ENCODE measurements at regions not wholly inside any gene's neighbourhood (a gene's known extent, or its start where the extent isn't known, plus 50 kb on each side); places are given as distances from the start of the nearest gene placed in this dataset.

DNA sequence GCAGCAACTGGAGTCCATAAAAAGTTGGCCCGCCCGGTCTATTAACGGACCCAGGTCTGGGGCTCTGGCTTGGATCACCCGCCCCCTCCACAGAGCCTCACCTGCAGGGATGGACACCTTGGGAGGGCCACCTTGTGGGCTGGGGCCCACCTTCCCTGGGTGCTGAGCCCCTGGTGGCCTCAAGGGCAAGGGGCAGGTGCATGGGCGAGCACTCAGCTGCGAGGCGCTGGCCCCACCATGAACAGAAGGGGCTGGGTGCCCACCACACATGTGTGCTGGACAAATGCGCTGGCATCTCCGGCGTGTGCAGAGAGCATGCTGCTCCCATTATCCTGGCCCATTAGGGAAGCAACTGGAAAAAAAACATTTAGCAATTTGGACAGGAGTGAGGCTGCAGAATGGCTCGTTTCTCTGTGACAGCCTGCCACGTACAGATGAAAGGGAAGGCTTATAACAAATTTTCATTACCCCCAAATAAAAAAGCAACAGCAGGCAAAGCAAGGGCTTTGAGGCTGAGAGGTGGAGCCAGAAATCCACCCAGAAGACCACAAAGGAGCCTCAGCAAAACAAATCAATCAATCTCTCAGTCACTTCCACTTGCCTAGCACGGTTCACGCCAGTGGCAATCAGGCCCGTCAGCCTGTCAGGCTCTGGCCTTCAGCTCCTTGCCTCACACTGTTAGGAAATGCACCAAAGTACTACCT lies 253.1 kb upstream of the ZNF521 start:
- Histone ChIP-seq H3K27me3 (no peaks in the 10 kb centered on the region), H2AFZ (no peak overlapping the region), H3K27ac (no peak overlapping the region), H4K20me1 (ENCODE audit: insufficient read depth, poor library complexity, severe bottlenecking) (no peaks in the 10 kb centered on the region), H3K79me2 (no peaks in the 10 kb centered on the region), H3K4me1 (ENCODE audit: insufficient read depth) (no peaks in the 10 kb centered on the region), H3K36me3 (replicated peaks; ENCODE audit: insufficient read depth, low read depth) (no peaks in the 10 kb centered on the region), H3K9me3 (ENCODE audit: low read depth) (no peaks in the 10 kb centered on the region), H3K9me2 (replicated peaks; ENCODE audit: insufficient read depth) (no peaks in the 10 kb centered on the region), H3K4me2 (no peak overlapping the region), H3K4me3 (no peak overlapping the region)
- DNase-seq (ENCODE audit: low spot score) = no peak
- 79% methylated on average over 15 of the region's 15 CpGs for WGBS (ENCODE audit: low lambda C conversion rate, missing lambda C conversion rate)
- no peak for TF ChIP-seq EZH2phosphoT487 (IDR thresholded peaks at IDR 0.05; ENCODE audit: low read depth, severe bottlenecking, unreplicated experiment)
- TF ChIP-seq EZH2 (IDR thresholded peaks at IDR 0.05; ENCODE audit: borderline replicate concordance) = no peak
- TF ChIP-seq, protein P1, sequence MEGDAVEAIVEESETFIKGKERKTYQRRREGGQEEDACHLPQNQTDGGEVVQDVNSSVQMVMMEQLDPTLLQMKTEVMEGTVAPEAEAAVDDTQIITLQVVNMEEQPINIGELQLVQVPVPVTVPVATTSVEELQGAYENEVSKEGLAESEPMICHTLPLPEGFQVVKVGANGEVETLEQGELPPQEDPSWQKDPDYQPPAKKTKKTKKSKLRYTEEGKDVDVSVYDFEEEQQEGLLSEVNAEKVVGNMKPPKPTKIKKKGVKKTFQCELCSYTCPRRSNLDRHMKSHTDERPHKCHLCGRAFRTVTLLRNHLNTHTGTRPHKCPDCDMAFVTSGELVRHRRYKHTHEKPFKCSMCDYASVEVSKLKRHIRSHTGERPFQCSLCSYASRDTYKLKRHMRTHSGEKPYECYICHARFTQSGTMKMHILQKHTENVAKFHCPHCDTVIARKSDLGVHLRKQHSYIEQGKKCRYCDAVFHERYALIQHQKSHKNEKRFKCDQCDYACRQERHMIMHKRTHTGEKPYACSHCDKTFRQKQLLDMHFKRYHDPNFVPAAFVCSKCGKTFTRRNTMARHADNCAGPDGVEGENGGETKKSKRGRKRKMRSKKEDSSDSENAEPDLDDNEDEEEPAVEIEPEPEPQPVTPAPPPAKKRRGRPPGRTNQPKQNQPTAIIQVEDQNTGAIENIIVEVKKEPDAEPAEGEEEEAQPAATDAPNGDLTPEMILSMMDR (IDR thresholded peaks at IDR 0.05; ENCODE audit: poor library complexity) = no peak

DNA sequence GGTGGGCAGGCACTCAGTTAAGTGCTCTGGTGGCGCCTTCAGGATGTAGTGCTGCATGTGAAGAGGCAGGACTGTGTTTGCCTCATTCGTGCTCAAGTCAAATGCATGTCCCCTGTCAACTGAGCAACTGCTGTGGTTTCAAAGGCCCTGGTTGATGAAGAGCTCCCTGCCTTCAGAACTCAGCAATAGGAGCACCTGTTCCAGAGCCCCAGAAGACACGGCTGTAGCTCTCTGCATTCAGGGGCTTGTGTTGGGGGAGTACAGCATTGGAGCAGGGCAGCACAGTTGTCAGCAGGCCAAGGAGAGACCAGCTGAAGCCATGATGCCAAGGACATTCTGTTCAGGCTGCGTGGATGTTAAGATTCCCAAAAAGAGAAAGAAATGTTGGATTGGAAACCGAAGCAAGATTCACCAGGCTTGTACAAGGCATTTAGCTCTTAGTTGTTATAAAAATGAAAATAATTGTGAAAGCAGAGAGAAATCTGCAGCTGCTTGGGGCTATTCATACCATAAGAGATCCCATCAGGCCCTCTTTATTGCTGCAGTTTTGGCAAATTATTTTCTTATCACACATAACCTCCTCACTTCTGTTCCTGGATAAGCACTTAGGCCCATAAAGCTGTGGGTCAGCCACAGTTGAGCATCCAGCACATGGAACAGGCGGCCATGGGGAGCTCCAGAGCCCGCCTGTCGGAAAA lies 252.4 kb upstream of the ZNF521 start:
- Histone ChIP-seq H4K20me1 (ENCODE audit: insufficient read depth, poor library complexity, severe bottlenecking) (no peaks in the 10 kb centered on the region), H3K4me2 (no peak overlapping the region), H2AFZ (no peak overlapping the region), H3K9me3 (ENCODE audit: low read depth) (no peaks in the 10 kb centered on the region), H3K9me2 (replicated peaks; ENCODE audit: insufficient read depth) (no peaks in the 10 kb centered on the region), H3K27me3 (no peaks in the 10 kb centered on the region), H3K27ac (no peak overlapping the region), H3K4me1 (ENCODE audit: insufficient read depth) (no peaks in the 10 kb centered on the region), H3K79me2 (no peaks in the 10 kb centered on the region), H3K4me3 (no peak overlapping the region), H3K36me3 (replicated peaks; ENCODE audit: insufficient read depth, low read depth) (no peaks in the 10 kb centered on the region)
- TF ChIP-seq EZH2 (IDR thresholded peaks at IDR 0.05; ENCODE audit: borderline replicate concordance) = no peak
- TF ChIP-seq EZH2phosphoT487 (IDR thresholded peaks at IDR 0.05; ENCODE audit: low read depth, severe bottlenecking, unreplicated experiment) = no peak
- TF ChIP-seq, protein P1 (IDR thresholded peaks at IDR 0.05; ENCODE audit: poor library complexity) = no peak
- no peak for DNase-seq (ENCODE audit: low spot score)
- 94% methylated on average over 8 of the region's 8 CpGs for WGBS (ENCODE audit: low lambda C conversion rate, missing lambda C conversion rate)

DNA sequence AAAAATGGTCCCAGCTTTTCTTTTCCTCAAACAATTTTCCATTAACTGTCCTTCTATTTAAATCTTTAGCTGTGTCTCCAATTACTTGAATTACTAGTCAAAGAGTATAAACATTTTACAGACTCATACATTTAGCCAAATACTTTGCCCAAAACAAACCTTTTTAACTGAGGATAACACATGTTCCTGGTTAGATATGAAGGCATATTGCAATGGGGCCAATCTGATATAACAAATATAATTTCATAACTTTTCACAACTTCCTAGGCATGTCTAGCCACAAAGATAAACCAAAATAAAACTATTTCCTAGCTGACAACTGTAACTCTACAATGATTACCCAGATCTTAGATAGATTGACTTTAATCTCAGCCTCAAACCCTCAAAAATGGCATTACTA lies 247.5 kb upstream of the ZNF521 start:
- Histone ChIP-seq H4K20me1 (ENCODE audit: insufficient read depth, poor library complexity, severe bottlenecking) (no peaks in the 10 kb centered on the region), H3K27me3 (no peaks in the 10 kb centered on the region), H3K27ac (no peak overlapping the region), H3K9me3 (ENCODE audit: low read depth) (no peaks in the 10 kb centered on the region), H3K79me2 (no peaks in the 10 kb centered on the region), H3K9me2 (replicated peaks; ENCODE audit: insufficient read depth) (no peaks in the 10 kb centered on the region), H3K4me1 (ENCODE audit: insufficient read depth) (no peaks in the 10 kb centered on the region), H3K4me3 (no peak overlapping the region), H2AFZ (no peak overlapping the region), H3K4me2 (no peak overlapping the region), H3K36me3 (replicated peaks; ENCODE audit: insufficient read depth, low read depth) (no peaks in the 10 kb centered on the region)
- TF ChIP-seq EZH2phosphoT487 (IDR thresholded peaks at IDR 0.05; ENCODE audit: low read depth, severe bottlenecking, unreplicated experiment) = no peak
- no peak for TF ChIP-seq EZH2 (IDR thresholded peaks at IDR 0.05; ENCODE audit: borderline replicate concordance)
- TF ChIP-seq, protein P1 (IDR thresholded peaks at IDR 0.05; ENCODE audit: poor library complexity) = no peak
- no peak for DNase-seq (ENCODE audit: low spot score)
